Activated T-helper 9 cell treated with anti-CD3 and anti-CD28 coated beads, Interleukin-2, amount 50 U/mL, for 16 hours (primary cell): ENCODE measurements at regions not wholly inside any gene's neighbourhood (a gene's known extent, or its start where the extent isn't known, plus 50 kb on each side); places are given as distances from the start of the nearest gene placed in this dataset.
"Not testable (repeated sequence)": the region's sequence is repeated elsewhere in the genome, so short reads cannot be mapped to it uniquely, and the experiment has no call there.

Experiments used
- DNase-seq: peaks from one replicate; pipeline ENCODE4 v3.0.0-alpha.2; 2020; ENCODE audit warnings: low read depth

DNA sequence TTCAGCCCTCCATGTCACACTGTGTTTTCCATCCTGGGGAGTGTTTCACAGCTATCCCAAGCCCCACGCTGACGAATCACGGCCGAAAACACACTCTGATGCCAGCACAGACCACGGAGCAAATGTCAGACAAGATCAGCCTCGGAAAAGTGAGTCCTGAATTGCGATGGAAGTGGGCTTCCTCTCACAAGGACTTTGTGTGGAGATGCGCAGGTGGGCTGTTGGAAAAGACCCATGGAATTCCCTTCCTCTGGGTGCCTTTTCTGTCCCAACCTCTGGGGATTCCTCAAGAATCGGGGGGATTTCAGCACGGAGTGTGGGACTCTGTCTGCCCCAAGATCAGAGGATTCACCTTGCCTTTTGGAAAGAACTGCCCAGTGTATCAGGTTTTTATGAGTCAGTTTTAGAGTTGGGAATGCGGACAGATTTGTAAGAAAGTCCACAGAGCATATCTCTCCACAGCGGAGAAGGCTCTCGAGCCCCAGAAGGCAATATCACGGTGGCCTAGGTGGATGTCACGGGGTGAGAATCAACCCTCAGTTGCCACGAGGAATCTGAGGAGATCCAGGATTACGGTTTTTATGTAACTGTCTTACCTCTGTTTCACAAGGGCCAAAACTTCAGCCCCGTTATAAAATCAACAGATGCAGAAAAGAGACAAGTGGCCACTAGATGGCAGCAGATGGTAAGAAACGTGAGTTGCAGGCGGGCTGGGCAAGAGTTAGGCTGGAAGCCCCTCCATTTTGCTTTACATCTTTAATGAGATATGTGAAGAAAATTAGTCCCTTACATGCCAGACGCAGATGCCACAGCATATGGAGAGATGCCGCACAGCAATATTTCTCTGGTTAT, 201.9 kb downstream of the DAD1 start:
- no peak for DNase-seq

DNA sequence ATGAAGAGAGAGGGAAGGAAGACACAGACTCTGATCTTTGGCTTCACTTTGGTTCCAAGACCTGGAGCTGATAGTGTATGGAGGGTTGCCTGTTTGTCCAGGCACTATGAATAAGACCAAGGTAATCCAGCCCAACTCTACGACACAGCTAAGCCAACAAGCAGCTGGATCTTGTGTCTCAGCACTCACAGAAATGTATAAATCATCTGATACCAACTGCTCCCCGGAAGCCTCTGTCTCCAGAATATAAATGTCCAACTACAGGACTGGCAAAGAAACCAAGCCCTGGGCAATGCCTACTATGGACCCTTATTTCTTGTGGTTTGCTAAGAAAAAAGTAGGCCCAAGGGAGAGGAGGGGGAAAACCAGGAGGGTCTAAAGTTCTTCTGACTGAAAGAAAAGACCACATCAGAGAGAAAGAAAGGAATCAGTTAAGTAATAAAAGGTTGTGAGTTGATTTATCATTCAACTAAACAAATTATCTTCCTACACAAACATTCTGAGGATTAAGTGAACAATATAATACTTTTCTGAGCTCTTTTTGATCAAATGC, 204.0 kb downstream of the DAD1 start:
- DNase-seq = no peak

DNA sequence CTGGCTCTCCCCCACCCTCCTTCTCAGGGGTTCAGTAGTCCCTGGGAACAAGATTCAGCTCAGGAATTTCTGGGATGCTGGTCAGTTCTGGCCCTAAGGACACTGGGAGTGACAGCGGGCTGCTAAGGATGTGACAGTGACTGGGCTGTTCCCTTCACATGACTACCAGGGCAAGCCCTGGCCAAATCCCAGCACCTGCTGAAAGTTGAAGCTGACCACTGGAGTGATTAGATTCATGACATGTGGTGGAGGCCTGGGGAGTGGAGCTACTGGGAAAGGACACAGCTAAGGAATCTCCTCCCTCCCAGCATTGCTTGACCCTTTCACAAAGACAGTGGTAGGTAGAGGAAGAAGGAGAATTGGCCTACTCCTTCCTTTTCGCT, 204.9 kb downstream of the DAD1 start:
- DNase-seq = no peak

DNA sequence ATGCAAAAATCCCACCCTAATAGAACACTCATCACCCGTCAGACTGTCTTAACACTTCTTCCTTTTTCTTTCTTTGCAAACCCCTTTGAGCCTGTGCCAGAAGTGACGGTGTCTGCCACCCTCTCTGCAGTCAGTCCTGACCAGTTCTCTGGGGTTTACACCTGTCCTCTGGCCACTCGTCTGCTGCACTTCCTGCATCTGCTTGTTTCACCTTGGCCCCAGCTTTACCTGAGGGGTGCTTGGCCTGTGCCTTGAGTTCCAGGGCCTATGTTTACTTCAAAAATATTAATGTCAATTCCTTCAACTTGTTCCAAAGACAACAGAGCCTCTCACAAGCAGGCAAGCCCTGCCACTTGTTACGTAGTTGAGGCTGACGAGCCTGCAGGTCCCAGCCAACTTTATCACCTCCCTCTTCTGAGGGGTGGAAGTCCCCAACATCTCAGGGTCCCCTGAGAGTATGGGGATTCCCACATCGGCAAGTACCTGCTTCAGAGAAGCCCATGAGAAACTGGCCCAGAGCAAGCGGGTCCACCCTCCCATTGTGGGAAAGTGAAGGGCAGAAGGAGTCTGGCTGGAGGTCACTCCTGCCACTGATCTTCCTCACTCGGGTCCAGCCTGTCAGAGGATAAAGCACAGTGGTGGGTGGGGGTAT, 205.4 kb downstream of the DAD1 start:
- DNase-seq = no peak

DNA sequence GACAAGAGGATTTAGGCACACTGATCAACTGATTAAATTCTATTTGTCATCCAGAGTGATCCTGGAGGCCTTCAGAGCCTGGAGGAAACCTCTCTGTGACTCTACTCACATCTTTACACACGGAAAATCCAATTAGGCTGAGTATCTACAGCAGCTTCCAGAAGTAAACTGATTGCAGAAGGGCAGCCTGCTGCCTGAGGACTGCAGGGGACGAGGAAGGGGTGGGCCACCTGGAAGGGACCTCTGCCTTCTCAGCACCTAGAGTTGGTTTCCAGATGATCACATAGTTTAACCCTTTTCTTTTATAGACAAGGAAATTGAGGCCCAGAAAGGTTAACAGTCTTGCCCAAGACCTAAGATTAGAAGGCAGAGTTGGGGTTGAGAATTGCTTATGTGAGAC, 206.1 kb downstream of the DAD1 start:
- DNase-seq = no peak

DNA sequence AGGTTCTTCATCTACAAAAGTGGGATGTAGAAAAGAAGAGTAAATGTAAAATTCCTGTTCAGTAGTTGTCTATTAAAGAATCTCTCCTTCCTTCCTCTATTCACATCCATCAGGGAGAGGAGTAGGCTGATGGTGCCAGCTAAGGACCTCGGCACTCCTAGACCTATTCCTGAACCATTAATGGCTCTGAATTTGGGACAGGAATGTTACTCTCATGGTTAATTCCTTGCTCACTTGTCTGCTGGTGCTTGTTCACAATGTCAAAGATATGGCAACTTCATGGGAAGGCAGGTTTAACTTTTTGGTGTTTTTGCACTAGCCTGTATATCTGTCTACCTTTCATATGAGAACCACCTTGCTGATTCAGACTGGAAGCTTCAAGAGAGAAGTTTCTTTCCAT, 206.6 kb downstream of the DAD1 start:
- DNase-seq = no peak

DNA sequence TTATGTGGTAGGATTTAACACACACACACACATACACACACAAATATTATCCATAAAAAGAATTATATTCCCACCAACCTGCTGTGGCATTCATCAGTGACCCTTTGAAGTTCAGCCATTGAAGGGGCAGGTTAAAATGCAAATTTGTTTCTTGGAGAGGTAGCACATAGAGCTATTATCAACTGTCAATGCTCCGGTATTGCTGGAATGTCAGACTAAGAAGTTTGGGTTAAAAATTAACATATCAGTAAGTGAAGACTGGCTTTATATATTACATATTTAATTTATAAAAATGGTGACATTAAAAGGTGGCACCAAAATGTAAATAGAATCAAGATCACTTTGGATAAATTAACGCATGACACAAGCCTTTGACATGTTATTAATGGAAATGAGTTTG, 207.3 kb downstream of the DAD1 start:
- DNase-seq = no peak

DNA sequence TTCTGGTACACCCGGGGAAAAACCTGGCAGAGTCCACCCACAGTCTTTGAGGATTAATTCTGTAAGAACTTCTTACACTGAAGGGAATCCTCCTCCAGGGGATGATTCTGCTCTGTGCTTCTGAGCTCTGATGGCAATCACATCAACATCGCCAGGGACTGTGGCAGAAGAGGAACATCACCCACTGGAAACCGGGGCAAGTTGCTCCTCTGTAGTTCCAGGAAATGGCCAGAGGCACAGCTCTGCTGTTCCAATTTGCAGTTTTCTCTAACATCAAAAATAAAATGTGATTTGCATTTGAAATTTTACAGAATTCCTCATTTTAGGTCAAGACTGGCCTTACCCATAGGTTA, 207.6 kb downstream of the DAD1 start:
- no peak for DNase-seq

DNA sequence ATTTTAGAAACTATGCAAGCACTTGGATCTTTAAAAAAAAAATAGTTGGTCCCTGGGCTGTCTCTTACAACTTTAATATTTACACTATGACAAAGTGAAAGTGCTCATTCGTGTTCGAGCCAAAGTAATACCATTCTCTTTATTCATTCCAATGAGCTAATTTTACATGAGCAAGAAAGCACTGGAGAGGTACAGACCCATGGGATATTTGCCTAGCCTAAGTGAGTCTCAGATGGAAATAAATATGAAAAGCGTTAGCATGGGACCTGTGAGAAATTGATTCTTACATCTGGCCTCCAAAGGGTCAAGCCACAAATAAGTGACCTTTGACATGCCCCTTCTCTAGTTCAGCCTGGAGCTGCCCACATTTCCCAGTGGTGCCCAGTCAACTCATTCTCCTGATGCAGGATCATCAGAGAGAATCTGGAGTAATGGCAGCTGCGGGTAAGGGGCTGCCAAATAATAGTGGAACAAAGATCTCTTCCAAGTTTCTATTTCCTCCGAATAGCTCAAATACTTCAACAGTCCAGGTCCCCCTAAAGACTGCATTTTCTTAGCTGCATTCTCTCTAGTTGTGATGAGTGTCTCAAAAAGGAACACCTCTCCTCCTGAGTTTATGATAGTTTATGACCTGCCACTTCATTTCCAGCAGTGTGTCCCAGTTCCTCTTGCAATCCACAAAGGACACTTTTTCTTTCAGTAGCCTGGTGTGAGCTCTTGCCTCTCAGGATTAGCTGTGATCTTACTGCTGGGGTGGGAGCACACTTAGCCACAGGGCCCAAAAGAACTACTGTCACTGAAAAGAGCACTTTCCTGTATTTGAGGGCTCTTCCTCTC, 208.2 kb downstream of the DAD1 start:
- no peak for DNase-seq

DNA sequence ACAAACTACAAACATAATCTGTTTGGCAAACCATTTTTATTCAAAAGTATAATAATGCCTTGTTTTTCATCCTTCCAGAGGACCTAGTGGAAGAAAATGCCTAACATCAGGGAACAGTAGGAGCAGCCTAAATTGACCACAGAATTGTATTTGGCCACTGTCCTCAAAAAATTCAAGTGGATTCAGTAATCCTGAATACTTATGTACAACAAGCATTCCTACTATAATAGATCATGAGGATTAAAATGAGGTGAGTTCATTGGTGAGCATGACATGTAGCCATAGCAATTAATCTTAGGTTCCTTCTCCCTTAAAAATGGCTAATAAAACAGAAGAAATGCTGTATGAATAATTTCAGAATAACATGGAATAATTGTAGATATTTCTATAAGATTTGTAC, 209.3 kb downstream of the DAD1 start:
- DNase-seq = no peak

DNA sequence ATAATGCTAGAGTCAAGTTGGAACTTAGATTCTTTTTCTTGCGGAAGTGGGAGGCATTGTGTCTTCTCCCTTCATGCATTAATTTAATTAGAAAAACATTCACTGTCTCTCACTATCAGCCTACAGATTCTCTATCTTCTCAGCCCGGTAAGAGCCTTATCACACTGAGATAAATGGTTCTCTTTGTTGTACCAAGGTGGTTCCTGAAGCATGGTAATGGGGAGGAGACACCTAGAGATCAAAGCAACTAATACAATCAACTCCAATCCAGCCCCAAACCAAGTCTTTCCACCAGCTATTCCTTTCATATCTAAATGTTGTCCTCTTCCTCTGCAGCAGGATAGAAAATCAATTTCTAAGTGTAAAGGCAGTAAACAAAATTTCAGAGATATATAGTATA, 210.8 kb downstream of the DAD1 start:
- DNase-seq = no peak

DNA sequence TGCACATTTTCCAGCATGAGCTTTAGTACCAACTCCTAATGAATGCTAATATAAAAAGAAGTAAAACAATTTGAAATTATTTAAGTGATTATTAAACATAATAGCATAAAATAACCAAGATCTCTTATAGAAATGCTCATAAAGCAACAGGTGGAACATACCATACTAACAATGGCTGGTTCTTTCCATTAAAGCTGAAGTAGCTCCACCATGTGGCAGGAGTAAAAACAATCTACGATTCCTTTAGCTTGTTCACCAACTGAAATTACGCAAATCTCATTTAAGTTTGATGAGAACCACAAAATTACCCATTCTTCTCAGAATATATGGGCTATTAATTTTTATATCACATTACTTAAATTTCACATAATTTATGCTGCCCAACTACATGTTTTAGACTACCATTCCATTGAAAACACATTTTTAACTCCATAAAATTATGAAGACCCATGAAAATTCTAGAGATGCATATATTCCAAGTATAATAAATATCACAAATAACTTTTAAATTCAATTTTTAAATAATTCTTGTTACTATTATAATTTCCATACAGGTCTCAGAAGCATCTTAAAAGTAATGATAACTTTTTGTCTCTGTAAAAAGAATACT, 213.6 kb downstream of the DAD1 start:
- no peak for DNase-seq

DNA sequence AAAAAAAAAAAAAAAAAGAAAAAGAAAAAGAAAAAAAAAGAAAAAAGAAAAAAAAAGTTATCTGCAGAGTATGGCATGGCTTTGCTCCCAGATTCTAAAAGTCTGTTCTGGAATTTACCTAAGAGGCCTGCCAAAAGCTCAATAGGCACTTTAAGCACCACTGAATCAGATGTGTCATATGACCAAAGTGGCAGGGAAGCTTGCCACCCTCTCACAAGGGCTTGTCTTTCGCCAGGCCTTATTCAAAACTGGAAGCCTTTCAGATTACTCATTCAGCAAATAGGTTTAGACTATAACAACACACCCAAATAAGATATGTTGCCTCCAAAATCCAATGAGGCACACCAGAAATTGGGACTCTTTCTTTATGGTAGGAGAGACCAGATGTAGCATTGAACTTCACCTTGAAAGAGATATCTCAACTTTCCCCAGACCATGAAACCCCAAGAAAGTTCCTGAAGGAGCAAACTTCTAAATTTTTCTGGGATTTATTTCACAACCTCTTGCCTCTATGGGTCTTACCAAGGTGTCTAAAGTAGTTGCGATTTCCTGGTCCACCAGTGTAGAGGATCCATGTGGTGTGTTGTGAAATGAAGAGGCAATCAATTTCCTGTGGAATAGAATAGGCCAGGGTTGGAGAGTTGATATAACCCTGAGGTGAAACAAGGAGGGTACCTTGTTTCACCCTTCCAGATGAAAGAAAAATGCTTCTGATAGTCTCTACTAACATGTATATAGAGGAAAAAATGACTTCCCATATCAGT, 218.8 kb downstream of the DAD1 start:
- DNase-seq = no peak

DNA sequence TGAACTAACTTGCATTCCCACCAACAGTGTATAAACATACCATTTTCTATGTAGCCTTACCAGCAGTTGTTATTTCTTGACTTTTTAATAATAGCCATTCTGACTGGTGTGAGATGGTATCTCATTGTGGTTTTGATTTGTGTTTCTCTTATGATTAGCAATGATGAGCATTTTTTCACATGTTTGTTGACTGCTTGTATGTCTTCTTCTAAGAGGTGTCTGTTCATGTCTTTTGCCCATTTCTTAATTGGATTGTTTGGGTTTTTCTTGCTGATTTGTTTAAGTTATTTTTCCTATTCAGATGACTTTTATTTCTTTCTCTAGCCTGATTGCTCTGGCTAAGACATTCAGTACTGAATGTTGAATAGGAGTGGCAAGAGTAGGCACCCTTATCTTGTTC, 230.3 kb downstream of the DAD1 start:
- DNase-seq = no peak

DNA sequence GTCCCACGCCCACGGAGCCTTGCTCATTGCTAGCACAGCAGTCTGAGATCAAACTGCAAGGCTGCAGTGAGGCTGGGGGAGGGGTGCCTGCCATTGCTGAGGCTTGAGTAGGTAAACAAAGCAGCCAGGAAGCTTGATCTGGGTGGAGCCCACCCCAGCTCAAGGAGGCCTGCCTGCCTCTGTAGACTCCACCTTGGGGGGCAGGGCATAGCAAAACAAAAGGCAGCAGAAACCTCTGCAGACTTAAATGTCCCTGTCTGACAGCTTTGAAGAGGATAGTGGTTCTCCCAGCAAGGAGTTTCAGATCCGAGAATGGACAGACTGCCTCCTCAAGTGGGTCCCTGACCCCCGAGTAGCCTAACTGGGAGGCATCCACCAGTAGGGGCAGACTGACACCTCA, 239.7 kb downstream of the DAD1 start:
- not testable (repeated sequence) for DNase-seq

DNA sequence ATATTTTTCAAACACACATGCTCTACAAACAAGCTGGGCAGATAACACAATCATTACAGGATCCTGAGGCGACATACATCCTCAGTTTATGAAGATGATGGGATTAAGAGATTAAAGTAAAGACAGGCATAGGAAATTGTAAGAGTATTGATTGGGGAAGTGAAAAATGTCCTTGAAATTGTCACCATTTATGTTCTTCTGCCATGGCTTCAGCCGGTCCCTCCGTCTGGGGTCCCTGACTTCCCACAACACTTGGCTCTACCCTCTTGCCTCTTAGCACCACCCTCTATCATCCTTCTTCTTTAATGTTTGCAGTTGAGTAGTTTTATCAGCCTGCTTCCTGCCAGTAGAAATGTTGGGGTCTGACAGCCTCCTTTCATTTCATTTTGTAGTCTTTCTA, 244.4 kb downstream of the DAD1 start:
- no peak for DNase-seq

DNA sequence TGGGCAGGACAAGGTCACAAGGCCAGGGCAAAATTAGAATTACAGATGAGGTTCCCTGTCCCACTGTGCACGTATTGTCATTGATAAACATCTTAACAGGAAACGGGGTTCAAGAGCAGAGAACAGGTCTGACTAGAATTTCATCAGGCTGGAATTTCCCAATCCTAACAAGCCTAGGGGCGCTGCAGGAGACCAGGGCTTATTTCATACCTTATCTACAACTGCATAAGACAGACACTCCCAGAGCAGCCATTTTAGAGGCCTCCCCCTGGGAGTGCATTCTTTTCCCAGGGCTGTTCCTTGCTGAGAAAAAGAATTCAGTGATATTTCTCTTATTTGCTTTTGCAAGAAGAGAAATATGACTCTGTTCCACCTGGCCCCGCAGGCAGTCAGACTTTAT, 244.8 kb downstream of the DAD1 start:
- DNase-seq = not testable (repeated sequence)

DNA sequence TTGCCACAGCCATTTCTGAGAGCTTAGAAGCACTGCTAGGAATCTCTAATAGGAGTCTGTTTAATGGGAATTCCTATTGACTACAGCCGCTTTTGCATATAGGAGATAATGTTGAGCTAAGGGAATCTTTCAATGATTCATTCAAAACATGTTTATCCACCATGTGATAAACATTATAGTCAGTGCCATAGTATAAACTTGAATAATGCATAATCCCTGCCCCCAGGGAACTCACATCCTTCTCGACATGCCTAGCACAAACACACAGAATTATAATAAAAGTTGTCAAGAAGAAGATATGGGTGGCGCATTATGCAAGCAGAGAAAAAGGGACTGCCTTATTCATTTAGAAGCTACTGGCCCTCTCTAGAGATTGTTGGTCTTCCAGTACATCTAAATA, 248.0 kb downstream of the DAD1 start:
- DNase-seq = no peak

DNA sequence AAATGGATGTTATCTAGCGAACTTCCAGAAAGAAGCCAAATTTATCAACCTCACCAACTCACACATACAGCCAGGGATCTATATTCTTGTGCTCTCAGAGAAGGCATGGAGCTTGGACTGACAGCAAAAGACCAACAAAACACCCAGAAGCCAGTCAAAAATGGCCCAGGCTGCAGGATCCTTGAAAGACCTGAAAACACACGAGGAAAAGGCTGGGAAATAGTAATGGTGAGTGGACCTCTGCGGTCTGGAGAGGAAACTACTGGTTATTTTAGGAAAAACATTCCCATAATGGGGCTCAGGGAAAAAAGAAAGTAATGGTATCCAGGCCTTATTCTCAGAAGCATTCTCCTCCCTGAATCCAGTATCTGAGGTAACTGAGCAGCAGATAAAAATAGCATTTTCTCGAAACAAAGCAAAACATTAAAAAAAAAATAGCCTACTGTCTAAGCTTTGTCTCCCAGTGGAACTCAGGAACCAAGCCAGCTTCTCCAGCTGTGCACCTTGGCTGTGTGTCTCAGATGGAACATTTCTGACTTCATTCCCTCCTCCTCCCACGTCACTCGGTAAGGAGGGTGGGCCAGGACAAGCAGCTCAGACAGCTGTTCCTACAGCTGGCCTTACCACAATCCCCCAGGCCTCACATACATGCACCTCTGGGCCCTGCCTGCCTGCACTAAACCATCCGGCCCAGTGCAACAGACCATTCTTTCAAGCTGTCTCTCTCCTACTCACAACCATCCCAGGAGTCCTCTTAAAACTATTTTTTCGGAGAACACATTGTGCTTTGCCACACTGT, 249.9 kb downstream of the DAD1 start:
- DNase-seq = no peak

DNA sequence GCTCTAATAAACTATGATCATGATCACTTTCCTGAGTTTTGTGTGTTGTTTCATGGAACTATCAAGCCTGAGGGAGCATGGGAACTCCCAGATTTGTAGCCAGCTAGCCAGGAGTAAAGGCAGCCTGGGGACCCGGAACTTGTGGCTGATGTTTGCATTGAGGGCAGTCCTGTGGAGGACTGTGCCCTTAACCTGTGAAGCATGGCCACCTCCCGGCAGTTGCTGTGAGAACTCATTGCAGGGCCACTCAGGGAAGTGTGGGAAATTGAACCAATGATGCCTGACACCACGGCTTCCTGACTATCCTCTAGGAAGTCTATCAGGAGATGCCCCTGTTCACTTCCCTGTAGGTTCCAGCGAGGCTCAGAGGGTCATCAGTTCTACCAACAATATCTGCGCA, 250.6 kb downstream of the DAD1 start:
- DNase-seq = no peak

DNA sequence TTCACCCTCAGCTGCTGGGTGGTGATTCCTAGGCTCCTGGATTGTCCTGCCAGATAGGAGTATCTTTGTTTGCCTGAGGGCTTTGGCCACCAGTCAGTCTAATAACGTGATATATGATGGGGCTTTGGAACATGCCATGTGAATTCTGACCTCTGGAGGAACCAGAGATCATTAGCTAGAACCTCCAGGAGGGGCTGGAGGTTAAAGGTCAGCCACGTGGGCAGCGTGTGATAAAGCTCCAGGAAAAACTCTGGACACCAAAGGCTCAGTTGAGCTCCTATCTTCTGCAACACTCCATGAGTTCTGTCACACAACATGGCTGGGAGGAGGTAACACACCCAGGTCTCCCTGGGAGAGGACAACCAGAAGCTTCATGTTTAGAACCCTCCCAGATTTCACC, 251.1 kb downstream of the DAD1 start:
- no peak for DNase-seq
